HG02588 (cell line): ENCODE measurements at regions not wholly inside any gene's neighbourhood (a gene's known extent, or its start where the extent isn't known, plus 50 kb on each side); places are given as distances from the start of the nearest gene placed in this dataset.

Source experiments
- ATAC-seq: cut with Tn5 transposase; IDR thresholded peaks from one replicate; pipeline ENCODE4 v1.9.1; 2021; ENCODE audit warnings: mild to moderate bottlenecking, moderate library complexity; ENCODE audit not compliant: unreplicated experiment

GRCh38 chr6:6518631-6519427 is 69.7 kb upstream of the LY86 start:
- no peak for ATAC-seq

GRCh38 chr6:6521961-6522482 is 66.5 kb upstream of the LY86 start:
- ATAC-seq, result no peak

GRCh38 chr6:6522709-6523108 is 65.8 kb upstream of the LY86 start:
- no peak for ATAC-seq

GRCh38 chr6:6524951-6525350 is 63.6 kb upstream of the LY86 start:
- no peak for ATAC-seq

- no peak for ATAC-seq
Measured at GRCh38 chr6:6525933-6526332, 62.6 kb upstream of the LY86 start.

- ATAC-seq, result no peak
Measured at GRCh38 chr6:6529275-6529674, 59.2 kb upstream of the LY86 start.

GRCh38 chr6:6533176-6533575 is 55.3 kb upstream of the LY86 start:
- ATAC-seq, result no peak

GRCh38 chr6:6534399-6534798 is 54.1 kb upstream of the LY86 start:
- ATAC-seq, result no peak

GRCh38 chr6:6537488-6538260 is 50.8 kb upstream of the LY86 start:
- ATAC-seq, result no peak

- no peak for ATAC-seq
Measured at GRCh38 chr6:6538261-6538660, 50.3 kb upstream of the LY86 start.
